AG04449 (cell line): ENCODE measurements at regions not wholly inside any gene's neighbourhood (a gene's known extent, or its start where the extent isn't known, plus 50 kb on each side); places are given as distances from the start of the nearest gene placed in this dataset.

Experiments
- CTCF ChIA-PET: fragments of 350-600 bp; formaldehyde crosslinking; extraction: SDS; loops from one replicate; lab custom pipeline; 2021; ENCODE audit warnings: antibody characterized with exemption; lab: Yijun Ruan, JAX
- POLR2A ChIA-PET: fragments of 400-600, 350-600 bp; formaldehyde crosslinking; extraction: SDS; loops from one replicate; lab custom pipeline; 2020; ENCODE audit warnings: antibody characterized with exemption, inconsistent platforms; lab: Yijun Ruan, JAX
- DNase-seq: peaks from one replicate; pipeline ENCODE4 v3.0.0-alpha.2; 2010; ENCODE audit warnings: low read depth, low spot score
- H3K4me3 ChIP-seq: 2 replicates; pipeline ENCODE4 v1.5.1; 2011; ENCODE audit warnings: low read depth, mild to moderate bottlenecking, control low read depth, low read length
- CTCF ChIP-seq: IDR thresholded peaks from one replicate; pipeline ENCODE4 v1.5.1; 2011; ENCODE audit warnings: mild to moderate bottlenecking, moderate library complexity, low read length, control low read depth, inconsistent platforms; ENCODE audit not compliant: insufficient read depth; ENCODE audit errors: missing control alignments

- ChIA-PET CTCF (no interaction called here), POLR2A (no interaction called here)
- no peak for DNase-seq
- no peak for TF ChIP-seq CTCF
- H3K4me3 ChIP-seq: no peak overlapping the region
These were observed 1652.4 kb upstream of the ACO1 start for GRCh38 chr9:30732060-30732459.

- TF ChIP-seq CTCF: no peak
- H3K4me3 ChIP-seq: no peak overlapping the region
- ChIA-PET CTCF (no interaction called here), POLR2A (no interaction called here)
- no peak for DNase-seq
These were observed 1639.6 kb upstream of the ACO1 start for GRCh38 chr9:30744871-30745270.

GRCh38 chr9:30746589-30746988, 1637.9 kb upstream of the ACO1 start:
- no peak for TF ChIP-seq CTCF
- H3K4me3 ChIP-seq: no peak overlapping the region
- ChIA-PET CTCF (no interaction called here), POLR2A (no interaction called here)
- DNase-seq: no peak

GRCh38 chr9:30757723-30758122, 1626.7 kb upstream of the ACO1 start:
- TF ChIP-seq CTCF: no peak
- ChIA-PET POLR2A (no interaction called here), CTCF (no interaction called here)
- no peak for DNase-seq
- H3K4me3 ChIP-seq: no peak overlapping the region

GRCh38 chr9:30758726-30759446, 1625.6 kb upstream of the ACO1 start:
- no peak overlapping the region for H3K4me3 ChIP-seq
- ChIA-PET CTCF (no interaction called here), POLR2A (no interaction called here)
- no peak for TF ChIP-seq CTCF
- DNase-seq: no peak

GRCh38 chr9:30765318-30765717, 1619.1 kb upstream of the ACO1 start:
- H3K4me3 ChIP-seq: no peak overlapping the region
- DNase-seq: no peak
- POLR2A ChIA-PET: no interaction called here
- CTCF ChIA-PET: no interaction called here
- TF ChIP-seq CTCF: no peak
